ENCODE measurements at regions not wholly inside any gene's neighbourhood (a gene's known extent, or its start where the extent isn't known, plus 50 kb on each side); places are given as distances from the start of the nearest gene placed in this dataset.

- no peaks in the 10 kb centered on the region for H3K4me1 Mint-ChIP-seq
- no peak overlapping the region for H3K27ac Mint-ChIP-seq
- no peaks in the 10 kb centered on the region for H3K36me3 Mint-ChIP-seq
- ATAC-seq (no peak), DNase-seq (no peak)
- Histone ChIP-seq H3K4me3 (ENCODE audit: low read length) (no peak overlapping the region), H3K27ac (ENCODE audit: low read length) (no peak overlapping the region), H3K27me3 (ENCODE audit: control insufficient read depth, insufficient read depth, low read length) (no peaks in the 10 kb centered on the region), H3K9me3 (ENCODE audit: control insufficient read depth, insufficient read depth, low read length) (no peaks in the 10 kb centered on the region), H3K36me3 (ENCODE audit: control insufficient read depth, insufficient read depth, low read length) (no peaks in the 10 kb centered on the region), H3K4me1 (ENCODE audit: control insufficient read depth, insufficient read depth, low read length) (no peaks in the 10 kb centered on the region)
- WGBS (ENCODE audit: insufficient coverage), result 78% methylated on average over 12 of the region's 12 CpGs
- intact Hi-C loops (cut with micrococcal nuclease), result no loop called here
- H3K4me3 Mint-ChIP-seq, result no peak overlapping the region
- no peak for TF ChIP-seq CTCF (IDR thresholded peaks at IDR 0.05)
- H3K9me3 Mint-ChIP-seq, result no peaks in the 10 kb centered on the region
- H3K27me3 Mint-ChIP-seq (ENCODE audit: low read depth in 2 of 2), result no peaks in the 10 kb centered on the region
Measured at GRCh38 chr19:30135093-30135757, 193.2 kb downstream of the URI1 start.

GRCh38 chr19:30135797-30136196, 193.8 kb downstream of the URI1 start:
- intact Hi-C loops (cut with micrococcal nuclease), result no loop called here
- H3K9me3 ChIP-seq (ENCODE audit: control insufficient read depth, insufficient read depth, low read length), result no peaks in the 10 kb centered on the region
- Mint-ChIP-seq H3K27ac (no peak overlapping the region), H3K9me3 (no peaks in the 10 kb centered on the region), H3K4me1 (no peaks in the 10 kb centered on the region), H3K4me3 (no peak overlapping the region), H3K27me3 (ENCODE audit: low read depth in 2 of 2) (no peaks in the 10 kb centered on the region), H3K36me3 (no peaks in the 10 kb centered on the region)
- H3K27ac ChIP-seq (ENCODE audit: low read length), result no peak overlapping the region
- H3K4me1 ChIP-seq (ENCODE audit: control insufficient read depth, insufficient read depth, low read length), result no peaks in the 10 kb centered on the region
- WGBS (ENCODE audit: insufficient coverage), result 94% methylated on average over 4 of the region's 4 CpGs
- ATAC-seq (no peak), DNase-seq (no peak)
- no peaks in the 10 kb centered on the region for H3K27me3 ChIP-seq (ENCODE audit: control insufficient read depth, insufficient read depth, low read length)
- no peak for TF ChIP-seq CTCF (IDR thresholded peaks at IDR 0.05)
- H3K4me3 ChIP-seq (ENCODE audit: low read length), result no peak overlapping the region
- no peaks in the 10 kb centered on the region for H3K36me3 ChIP-seq (ENCODE audit: control insufficient read depth, insufficient read depth, low read length)

GRCh38 chr19:30136611-30137195, 194.7 kb downstream of the URI1 start:
- no peak overlapping the region for H3K27ac ChIP-seq (ENCODE audit: low read length)
- H3K36me3 Mint-ChIP-seq, result no peaks in the 10 kb centered on the region
- no peak overlapping the region for H3K4me3 Mint-ChIP-seq
- H3K4me1 Mint-ChIP-seq, result no peaks in the 10 kb centered on the region
- intact Hi-C loops (cut with micrococcal nuclease), result no loop called here
- H3K36me3 ChIP-seq (ENCODE audit: control insufficient read depth, insufficient read depth, low read length), result no peaks in the 10 kb centered on the region
- H3K27ac Mint-ChIP-seq, result no peak overlapping the region
- TF ChIP-seq CTCF (IDR thresholded peaks at IDR 0.05), result no peak
- H3K27me3 Mint-ChIP-seq (ENCODE audit: low read depth in 2 of 2), result no peaks in the 10 kb centered on the region
- H3K4me1 ChIP-seq (ENCODE audit: control insufficient read depth, insufficient read depth, low read length), result no peaks in the 10 kb centered on the region
- DNase-seq, result no peak
- 84% methylated on average over 5 of the region's 5 CpGs for WGBS (ENCODE audit: insufficient coverage)
- H3K9me3 Mint-ChIP-seq, result no peaks in the 10 kb centered on the region
- H3K27me3 ChIP-seq (ENCODE audit: control insufficient read depth, insufficient read depth, low read length), result no peaks in the 10 kb centered on the region
- no peak for ATAC-seq
- no peak overlapping the region for H3K4me3 ChIP-seq (ENCODE audit: low read length)
- H3K9me3 ChIP-seq (ENCODE audit: control insufficient read depth, insufficient read depth, low read length), result no peaks in the 10 kb centered on the region

- Histone ChIP-seq H3K9me3 (ENCODE audit: control insufficient read depth, insufficient read depth, low read length) (no peaks in the 10 kb centered on the region), H3K27me3 (ENCODE audit: control insufficient read depth, insufficient read depth, low read length) (no peaks in the 10 kb centered on the region), H3K36me3 (ENCODE audit: control insufficient read depth, insufficient read depth, low read length) (no peaks in the 10 kb centered on the region), H3K4me3 (ENCODE audit: low read length) (no peak overlapping the region), H3K27ac (ENCODE audit: low read length) (no peak overlapping the region), H3K4me1 (ENCODE audit: control insufficient read depth, insufficient read depth, low read length) (no peaks in the 10 kb centered on the region)
- intact Hi-C loops (cut with micrococcal nuclease), result no loop called here
- DNase-seq (no peak), ATAC-seq (no peak)
- no peaks in the 10 kb centered on the region for H3K4me1 Mint-ChIP-seq
- no peak overlapping the region for H3K4me3 Mint-ChIP-seq
- no peaks in the 10 kb centered on the region for H3K27me3 Mint-ChIP-seq (ENCODE audit: low read depth in 2 of 2)
- H3K27ac Mint-ChIP-seq, result no peak overlapping the region
- H3K36me3 Mint-ChIP-seq, result no peaks in the 10 kb centered on the region
- no peaks in the 10 kb centered on the region for H3K9me3 Mint-ChIP-seq
- WGBS (ENCODE audit: insufficient coverage), result 84% methylated on average over 5 of the region's 5 CpGs
- no peak for TF ChIP-seq CTCF (IDR thresholded peaks at IDR 0.05)
Measured at GRCh38 chr19:30137747-30138146, 195.7 kb downstream of the URI1 start.
